ENCODE measurements at regions not wholly inside any gene's neighbourhood (a gene's known extent, or its start where the extent isn't known, plus 50 kb on each side); places are given as distances from the start of the nearest gene placed in this dataset.
"Not testable (repeated sequence)": the region's sequence is repeated elsewhere in the genome, so short reads cannot be mapped to it uniquely, and the experiment has no call there.

GRCh38 chr10:9229702-9230244 lies 1175.3 kb downstream of the GATA3 start:
- Mint-ChIP-seq H3K36me3 (no peaks in the 10 kb centered on the region), H3K4me3 (peak overlapping the region in 3 of 10 donors; percentile 21 to 67 (median 54)), H3K27ac (no peak overlapping the region), H3K9me3 (no peaks in the 10 kb centered on the region), H3K27me3 (peaks cover 27 to 72% (median 31%) of the 10 kb centered on the region in 5 donors), H3K4me1 (peaks cover 0 to 4% (median 0%) of the 10 kb centered on the region in 4 donors)
- POLR2A ChIA-PET, result no interaction called here
- no peak for ATAC-seq
- DNase-seq, result no peak

- Mint-ChIP-seq H3K4me3 (peak overlapping the region in 1 of 10 donors; percentile 67), H3K9me3 (no peaks in the 10 kb centered on the region), H3K27ac (no peak overlapping the region), H3K4me1 (peaks cover 0 to 4% (median 0%) of the 10 kb centered on the region in 4 donors), H3K36me3 (no peaks in the 10 kb centered on the region), H3K27me3 (peaks cover 24 to 72% (median 31%) of the 10 kb centered on the region in 5 donors)
- POLR2A ChIA-PET, result no interaction called here
- ATAC-seq (no peak), DNase-seq (no peak)
Measured at GRCh38 chr10:9230625-9231024, 1176.1 kb downstream of the GATA3 start.

GRCh38 chr10:9234191-9234590 lies 1179.7 kb downstream of the GATA3 start:
- Mint-ChIP-seq H3K27me3 (peaks cover 15 to 40% (median 31%) of the 10 kb centered on the region in 5 donors), H3K4me3 (no peak overlapping the region), H3K36me3 (no peaks in the 10 kb centered on the region), H3K4me1 (peaks cover 0 to 4% (median 0%) of the 10 kb centered on the region in 4 donors), H3K9me3 (no peaks in the 10 kb centered on the region), H3K27ac (no peak overlapping the region)
- no peak for ATAC-seq
- POLR2A ChIA-PET, result no interaction called here
- DNase-seq, result no peak

GRCh38 chr10:9238041-9238440 lies 1183.6 kb downstream of the GATA3 start:
- Mint-ChIP-seq H3K9me3 (peaks cover 0 to 2% (median 0%) of the 10 kb centered on the region in 9 donors), H3K36me3 (no peaks in the 10 kb centered on the region), H3K27ac (no peak overlapping the region), H3K4me3 (no peak overlapping the region), H3K4me1 (no peaks in the 10 kb centered on the region), H3K27me3 (peaks cover 4 to 12% (median 12%) of the 10 kb centered on the region in 5 donors)
- no peak for ATAC-seq
- DNase-seq, result no peak
- POLR2A ChIA-PET, result no interaction called here

GRCh38 chr10:9239298-9239697 lies 1184.8 kb downstream of the GATA3 start:
- Mint-ChIP-seq H3K27ac (no peak overlapping the region), H3K27me3 (peaks cover 7 to 17% (median 16%) of the 10 kb centered on the region in 5 donors), H3K4me3 (no peak overlapping the region), H3K36me3 (no peaks in the 10 kb centered on the region), H3K9me3 (peaks cover 0 to 2% (median 0%) of the 10 kb centered on the region in 9 donors), H3K4me1 (no peaks in the 10 kb centered on the region)
- POLR2A ChIA-PET, result no interaction called here
- DNase-seq (no peak), ATAC-seq (no peak)

- no peaks in the 10 kb centered on the region for H3K36me3 Mint-ChIP-seq
- DNase-seq (no peak), ATAC-seq (no peak)
- H3K9me3 Mint-ChIP-seq, result peaks cover 0 to 2% (median 0%) of the 10 kb centered on the region in 9 donors
- H3K27ac Mint-ChIP-seq, result no peak overlapping the region
- H3K4me3 Mint-ChIP-seq, result no peak overlapping the region
- H3K27me3 Mint-ChIP-seq, result peaks cover 10 to 57% (median 30%) of the 10 kb centered on the region in 5 donors
- POLR2A ChIA-PET, result no interaction called here
- H3K4me1 Mint-ChIP-seq, result no peaks in the 10 kb centered on the region
Measured at GRCh38 chr10:9243941-9244411, 1189.5 kb downstream of the GATA3 start.

GRCh38 chr10:9244864-9245263 lies 1190.4 kb downstream of the GATA3 start:
- H3K4me1 Mint-ChIP-seq, result no peaks in the 10 kb centered on the region
- peaks cover 10 to 57% (median 26%) of the 10 kb centered on the region in 5 donors for H3K27me3 Mint-ChIP-seq
- no peaks in the 10 kb centered on the region for H3K36me3 Mint-ChIP-seq
- H3K9me3 Mint-ChIP-seq, result peaks cover 0 to 2% (median 0%) of the 10 kb centered on the region in 9 donors
- no peak overlapping the region for H3K4me3 Mint-ChIP-seq
- POLR2A ChIA-PET, result no interaction called here
- H3K27ac Mint-ChIP-seq, result no peak overlapping the region
- ATAC-seq (no peak), DNase-seq (no peak)

GRCh38 chr10:9253121-9253520 lies 1198.6 kb downstream of the GATA3 start:
- H3K36me3 Mint-ChIP-seq, result no peaks in the 10 kb centered on the region
- ATAC-seq, result no peak
- POLR2A ChIA-PET, result no interaction called here
- H3K4me1 Mint-ChIP-seq, result no peaks in the 10 kb centered on the region
- no peaks in the 10 kb centered on the region for H3K9me3 Mint-ChIP-seq
- H3K27me3 Mint-ChIP-seq, result peaks cover 16 to 27% (median 23%) of the 10 kb centered on the region in 5 donors
- DNase-seq, result no peak
- no peak overlapping the region for H3K4me3 Mint-ChIP-seq
- H3K27ac Mint-ChIP-seq, result no peak overlapping the region

- no peaks in the 10 kb centered on the region for H3K9me3 Mint-ChIP-seq
- ATAC-seq (no peak), DNase-seq (no peak)
- no peaks in the 10 kb centered on the region for H3K4me1 Mint-ChIP-seq
- H3K4me3 Mint-ChIP-seq, result no peak overlapping the region
- no peaks in the 10 kb centered on the region for H3K36me3 Mint-ChIP-seq
- POLR2A ChIA-PET, result no interaction called here
- peaks cover 12 to 26% (median 24%) of the 10 kb centered on the region in 5 donors for H3K27me3 Mint-ChIP-seq
- H3K27ac Mint-ChIP-seq, result no peak overlapping the region
Measured at GRCh38 chr10:9254353-9254752, 1199.9 kb downstream of the GATA3 start.

GRCh38 chr10:9260690-9261089 lies 1206.2 kb downstream of the GATA3 start:
- no peak overlapping the region for H3K4me3 Mint-ChIP-seq
- H3K9me3 Mint-ChIP-seq, result no peaks in the 10 kb centered on the region
- POLR2A ChIA-PET, result no interaction called here
- peaks cover 13 to 53% (median 26%) of the 10 kb centered on the region in 5 donors for H3K27me3 Mint-ChIP-seq
- no peaks in the 10 kb centered on the region for H3K4me1 Mint-ChIP-seq
- DNase-seq (no peak), ATAC-seq (no peak)
- H3K36me3 Mint-ChIP-seq, result no peaks in the 10 kb centered on the region
- no peak overlapping the region for H3K27ac Mint-ChIP-seq

- Mint-ChIP-seq H3K27me3 (peaks cover 5 to 46% (median 14%) of the 10 kb centered on the region in 5 donors), H3K36me3 (no peaks in the 10 kb centered on the region), H3K9me3 (no peaks in the 10 kb centered on the region), H3K27ac (no peak overlapping the region), H3K4me3 (no peak overlapping the region), H3K4me1 (no peaks in the 10 kb centered on the region)
- ATAC-seq, result no peak
- POLR2A ChIA-PET, result no interaction called here
- DNase-seq, result no peak
Measured at GRCh38 chr10:9262770-9263169, 1208.3 kb downstream of the GATA3 start.

GRCh38 chr10:9268176-9268575 lies 1213.7 kb downstream of the GATA3 start:
- H3K27ac Mint-ChIP-seq, result no peak overlapping the region
- no peaks in the 10 kb centered on the region for H3K9me3 Mint-ChIP-seq
- no peak overlapping the region for H3K4me3 Mint-ChIP-seq
- H3K4me1 Mint-ChIP-seq, result no peaks in the 10 kb centered on the region
- POLR2A ChIA-PET, result no interaction called here
- H3K36me3 Mint-ChIP-seq, result no peaks in the 10 kb centered on the region
- DNase-seq (no peak), ATAC-seq (no peak)
- peaks cover 11 to 67% (median 22%) of the 10 kb centered on the region in 5 donors for H3K27me3 Mint-ChIP-seq

GRCh38 chr10:9273126-9273833 lies 1218.8 kb downstream of the GATA3 start:
- H3K36me3 Mint-ChIP-seq, ATAC-seq, H3K27ac Mint-ChIP-seq, H3K4me1 Mint-ChIP-seq, H3K4me3 Mint-ChIP-seq, H3K9me3 Mint-ChIP-seq, DNase-seq, POLR2A ChIA-PET: not testable (repeated sequence)
- peaks cover 11 to 52% (median 24%) of the 10 kb centered on the region in 5 donors for H3K27me3 Mint-ChIP-seq

Data from naive thymus-derived CD8-positive, alpha-beta T cell (primary cell).